HG03280 (cell line): ENCODE measurements at regions not wholly inside any gene's neighbourhood (a gene's known extent, or its start where the extent isn't known, plus 50 kb on each side); places are given as distances from the start of the nearest gene placed in this dataset.
"Not testable (repeated sequence)": the region's sequence is repeated elsewhere in the genome, so short reads cannot be mapped to it uniquely, and the experiment has no call there.

Experiments used
- ATAC-seq: cut with Tn5 transposase; IDR thresholded peaks from one replicate; pipeline ENCODE4 v1.9.1; 2021; ENCODE audit warnings: mild to moderate bottlenecking, moderate library complexity; ENCODE audit not compliant: unreplicated experiment

GRCh38 chr18:38571651-38572050, 1006.1 kb upstream of the CELF4 start:
- ATAC-seq, result no peak

- ATAC-seq, result no peak
Measured at GRCh38 chr18:38565513-38565912, 999.9 kb upstream of the CELF4 start.

- ATAC-seq, result no peak
Measured at GRCh38 chr18:38563396-38563980, 997.9 kb upstream of the CELF4 start.

- ATAC-seq, result no peak
Measured at GRCh38 chr18:38557006-38557405, 991.4 kb upstream of the CELF4 start.

GRCh38 chr18:38552732-38553321, 987.2 kb upstream of the CELF4 start:
- no peak for ATAC-seq

GRCh38 chr18:38551881-38552280, 986.3 kb upstream of the CELF4 start:
- ATAC-seq, result no peak

GRCh38 chr18:38545071-38545470, 979.5 kb upstream of the CELF4 start:
- no peak for ATAC-seq

- no peak for ATAC-seq
Measured at GRCh38 chr18:38539856-38540255, 974.3 kb upstream of the CELF4 start.

DNA sequence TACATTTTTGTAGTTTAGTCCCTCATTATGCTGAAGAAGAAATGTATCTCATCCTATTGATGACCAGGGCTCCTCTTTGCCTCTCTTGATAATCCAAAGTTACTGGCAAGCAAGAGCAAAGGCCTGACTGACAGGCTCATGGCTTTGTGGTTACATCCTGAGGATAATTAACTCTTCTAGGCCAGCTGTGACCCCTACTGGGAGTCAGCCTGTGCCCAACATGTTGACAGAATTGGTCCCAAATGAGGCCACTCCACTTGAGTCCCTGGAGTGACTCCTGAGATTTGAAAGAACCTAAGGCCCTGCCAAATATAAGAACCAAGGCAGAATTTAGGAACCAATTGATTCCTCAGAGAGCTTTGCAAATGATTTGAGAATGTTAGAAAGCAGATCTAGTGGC, 973.8 kb upstream of the CELF4 start:
- no peak for ATAC-seq

GRCh38 chr18:38534073-38534472, 968.5 kb upstream of the CELF4 start:
- ATAC-seq, result no peak

GRCh38 chr18:38526922-38527321, 961.3 kb upstream of the CELF4 start:
- ATAC-seq, result no peak

GRCh38 chr18:38525039-38525438, 959.4 kb upstream of the CELF4 start:
- no peak for ATAC-seq

GRCh38 chr18:38520786-38521185, 955.2 kb upstream of the CELF4 start:
- ATAC-seq, result no peak

DNA sequence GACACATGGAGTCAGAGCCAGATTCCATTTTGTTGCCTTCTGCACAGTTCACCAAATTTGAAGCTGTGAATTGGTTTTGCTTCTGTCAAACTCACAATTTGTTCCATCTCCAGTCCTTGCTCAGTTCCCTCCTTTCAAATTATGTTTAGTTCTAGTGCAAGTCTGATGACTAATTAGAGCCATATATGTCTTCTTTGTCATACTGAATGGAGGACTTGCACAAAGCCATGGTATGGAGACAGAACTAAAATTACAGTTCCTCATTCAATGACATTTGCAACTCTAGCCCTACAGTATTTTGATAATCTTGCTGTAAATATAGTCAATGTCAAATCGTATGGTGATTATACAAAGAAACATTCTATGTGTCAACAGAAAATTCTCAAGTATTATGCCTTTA, 936.9 kb upstream of the CELF4 start:
- no peak for ATAC-seq

GRCh38 chr18:38497266-38497665, 931.7 kb upstream of the CELF4 start:
- no peak for ATAC-seq

DNA sequence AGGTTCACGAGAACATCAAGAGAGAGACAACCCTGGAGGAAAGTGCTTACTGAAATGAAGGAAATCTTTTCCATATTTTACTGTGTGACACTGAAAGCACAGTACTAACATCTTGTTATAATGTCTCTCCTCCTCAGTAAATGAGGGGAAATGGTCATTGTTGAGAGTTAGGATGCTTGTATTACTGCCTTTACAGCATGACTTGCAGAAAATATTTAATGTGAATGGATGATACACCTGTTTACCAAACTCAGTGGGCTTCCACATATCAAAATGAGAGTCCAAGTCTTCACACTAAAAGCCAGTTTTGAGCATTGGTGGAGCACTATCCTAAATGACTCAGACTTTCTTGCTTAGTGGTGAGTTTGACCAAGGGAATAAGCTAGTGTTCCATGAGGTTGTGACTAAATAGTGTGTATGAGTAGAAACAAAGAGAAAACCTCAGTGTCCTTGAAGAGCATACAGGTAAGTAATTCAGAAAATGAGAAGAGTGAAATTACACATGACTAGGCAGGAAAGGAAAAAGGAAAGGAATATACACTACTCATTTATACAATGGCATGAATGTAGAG, 930.7 kb upstream of the CELF4 start:
- no peak for ATAC-seq

DNA sequence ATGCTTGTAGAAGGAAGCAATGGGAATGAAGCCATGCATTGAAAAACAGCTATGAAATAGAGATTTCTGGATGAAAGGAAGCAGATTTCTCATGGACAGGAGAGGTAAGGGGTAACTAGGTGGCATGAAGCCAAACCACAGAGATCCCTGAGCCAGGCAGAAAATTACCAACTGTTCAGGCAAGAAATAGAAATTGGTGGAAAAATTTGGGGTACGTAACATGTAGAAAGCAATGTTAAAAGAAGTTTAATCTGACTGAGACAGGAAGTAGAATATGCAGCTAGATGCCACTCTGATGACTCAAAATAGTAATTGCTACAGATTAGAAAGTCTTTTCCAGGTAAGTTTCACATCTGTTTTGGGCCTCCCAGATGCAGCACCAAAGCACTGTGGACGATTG, 928.5 kb upstream of the CELF4 start:
- ATAC-seq, result no peak

DNA sequence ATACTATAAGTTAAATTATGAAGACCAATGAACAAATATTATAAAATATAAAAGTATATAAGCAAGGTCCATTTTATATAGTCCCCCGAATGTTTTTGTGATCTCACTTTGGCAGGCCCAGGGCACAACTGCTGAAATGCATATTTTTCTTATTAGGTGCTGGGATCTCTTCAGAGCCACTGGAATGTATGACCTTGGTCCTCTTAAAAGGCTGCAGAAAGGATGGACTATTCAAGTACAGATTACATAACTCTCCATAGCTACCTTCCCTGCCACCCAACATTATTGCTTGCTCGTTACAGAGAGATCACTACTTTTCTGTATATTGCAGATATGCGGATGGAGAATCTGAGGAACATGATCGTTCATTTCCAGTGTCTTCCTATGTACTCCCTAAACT, 925.6 kb upstream of the CELF4 start:
- ATAC-seq, result no peak

- ATAC-seq, result not testable (repeated sequence)
Measured at GRCh38 chr18:38489721-38490120, 924.1 kb upstream of the CELF4 start.

DNA sequence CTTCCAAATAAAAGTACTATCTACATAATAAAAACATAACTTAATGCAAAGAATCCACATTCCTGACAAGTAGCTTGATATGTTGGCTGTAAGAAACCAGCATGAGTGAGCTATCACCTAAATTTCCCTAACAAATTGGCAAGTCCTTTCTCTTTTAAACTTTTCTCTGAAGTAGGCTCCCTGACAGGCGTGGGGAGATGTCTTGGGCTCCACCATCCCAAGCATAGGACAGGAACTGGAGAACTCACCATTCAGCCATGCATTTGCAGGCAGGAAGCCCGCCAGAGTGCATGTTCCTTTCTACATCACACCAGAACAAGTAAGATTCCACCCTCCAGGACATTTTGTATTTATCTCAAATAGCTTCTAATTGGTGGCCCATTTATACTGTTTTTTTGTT, 921.9 kb upstream of the CELF4 start:
- ATAC-seq, result no peak

DNA sequence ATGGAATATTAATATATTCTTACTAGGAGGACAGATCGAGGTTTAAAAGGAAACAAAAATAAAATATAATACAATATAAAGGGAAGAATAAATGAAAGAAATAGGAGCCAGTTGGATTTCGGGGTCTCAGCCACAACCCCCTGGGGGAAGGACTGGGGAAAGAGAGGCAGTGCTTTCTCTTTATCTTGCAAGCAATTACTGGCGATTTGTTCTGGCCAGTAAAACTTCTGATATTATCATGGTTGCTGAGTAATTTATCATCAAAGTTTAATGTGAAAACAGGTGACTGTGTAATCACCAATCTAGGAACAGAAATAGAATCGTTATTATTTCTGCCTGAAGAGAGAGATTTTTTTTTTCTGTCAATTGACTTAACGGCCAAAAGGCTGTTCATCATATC, 917.7 kb upstream of the CELF4 start:
- no peak for ATAC-seq

- ATAC-seq, result no peak
Measured at GRCh38 chr18:38481576-38481975, 916.0 kb upstream of the CELF4 start.

GRCh38 chr18:38475686-38476085, 910.1 kb upstream of the CELF4 start:
- ATAC-seq, result no peak
